Glomerular endothelial cell (primary cell): ENCODE measurements at regions not wholly inside any gene's neighbourhood (a gene's known extent, or its start where the extent isn't known, plus 50 kb on each side); places are given as distances from the start of the nearest gene placed in this dataset.
"Not testable (repeated sequence)": the region's sequence is repeated elsewhere in the genome, so short reads cannot be mapped to it uniquely, and the experiment has no call there.

Source experiments
- DNase-seq: peaks from one replicate; pipeline ENCODE4 v3.0.0-alpha.2; 2011; ENCODE audit warnings: low read depth, low spot score; ENCODE audit errors: extremely low read depth

GRCh38 chr7:67662804-67663203 lies 666.2 kb downstream of the TYW1 start:
- DNase-seq: no peak

- no peak for DNase-seq
Measured at GRCh38 chr7:67663644-67664043, 667.0 kb downstream of the TYW1 start.

- DNase-seq: not testable (repeated sequence)
Measured at GRCh38 chr7:67666359-67666758, 669.7 kb downstream of the TYW1 start.

GRCh38 chr7:67671006-67671548 lies 674.4 kb downstream of the TYW1 start:
- DNase-seq: no peak

- no peak for DNase-seq
Measured at GRCh38 chr7:67673861-67674260, 677.2 kb downstream of the TYW1 start.

GRCh38 chr7:67674862-67675261 lies 678.2 kb downstream of the TYW1 start:
- not testable (repeated sequence) for DNase-seq

GRCh38 chr7:67675971-67676370 lies 679.3 kb downstream of the TYW1 start:
- DNase-seq: no peak

- no peak for DNase-seq
Measured at GRCh38 chr7:67678419-67678818, 681.8 kb downstream of the TYW1 start.

- DNase-seq: no peak
Measured at GRCh38 chr7:67683628-67684027, 687.0 kb downstream of the TYW1 start.

- no peak for DNase-seq
Measured at GRCh38 chr7:67690700-67691099, 694.1 kb downstream of the TYW1 start.

GRCh38 chr7:67692425-67692824 lies 695.8 kb downstream of the TYW1 start:
- no peak for DNase-seq

GRCh38 chr7:67696124-67696523 lies 699.5 kb downstream of the TYW1 start:
- no peak for DNase-seq

GRCh38 chr7:67696878-67697277 lies 700.2 kb downstream of the TYW1 start:
- no peak for DNase-seq

GRCh38 chr7:67698354-67698753 lies 701.7 kb downstream of the TYW1 start:
- DNase-seq: no peak

GRCh38 chr7:67705850-67706249 lies 709.2 kb downstream of the TYW1 start:
- DNase-seq: no peak

- no peak for DNase-seq
Measured at GRCh38 chr7:67711706-67712105, 715.1 kb downstream of the TYW1 start.

GRCh38 chr7:67713451-67714056 lies 716.9 kb downstream of the TYW1 start:
- DNase-seq: no peak

GRCh38 chr7:67716729-67717128 lies 720.1 kb downstream of the TYW1 start:
- no peak for DNase-seq

- no peak for DNase-seq
Measured at GRCh38 chr7:67723591-67723990, 727.0 kb downstream of the TYW1 start.

- no peak for DNase-seq
Measured at GRCh38 chr7:67724435-67724834, 727.8 kb downstream of the TYW1 start.

GRCh38 chr7:67724955-67725354 lies 728.3 kb downstream of the TYW1 start:
- DNase-seq: no peak

GRCh38 chr7:67725423-67725822 lies 728.8 kb downstream of the TYW1 start:
- no peak for DNase-seq

GRCh38 chr7:67729771-67730170 lies 733.1 kb downstream of the TYW1 start:
- no peak for DNase-seq
